Liver (tissue), 8 donors: ENCODE measurements at regions not wholly inside any gene's neighbourhood (a gene's known extent, or its start where the extent isn't known, plus 50 kb on each side); places are given as distances from the start of the nearest gene placed in this dataset.

ENCODE experiments used
- DNase-seq: peaks from one replicate; pipeline ENCODE4 v3.0.0-alpha.2; 2017; ENCODE audit warnings: low spot score
- H3K27ac ChIP-seq, 2 donors: one replicate each; pipeline ENCODE4 v1.7.0; 2013; ENCODE audit warnings: inconsistent platforms in 2 of 2, low read length in 2 of 2, control low read depth in 1 of 2, low read depth in 1 of 2, mild to moderate bottlenecking in 1 of 2
- H3K27me3 ChIP-seq, 4 donors: one replicate each; pipeline versions ENCODE4 v1.6.1 to v1.7.0; 2013; ENCODE audit warnings: low read length in 3 of 4, inconsistent platforms in 1 of 4, mild to moderate bottlenecking in 1 of 4, moderate library complexity in 1 of 4; ENCODE audit not compliant: control insufficient read depth in 4 of 4, insufficient read depth in 4 of 4
- H3K36me3 ChIP-seq, 4 donors: one replicate each; pipeline versions ENCODE4 v1.6.1 to v1.7.0; 2013; ENCODE audit warnings: low read length in 3 of 4, mild to moderate bottlenecking in 3 of 4, low read depth in 1 of 4, moderate library complexity in 1 of 4; ENCODE audit not compliant: control insufficient read depth in 4 of 4, insufficient read depth in 3 of 4
- H3K4me1 ChIP-seq, 4 donors: one replicate each; pipeline versions ENCODE4 v1.6.1 to v1.7.0; 2013; ENCODE audit warnings: low read length in 3 of 4, mild to moderate bottlenecking in 3 of 4, moderate library complexity in 1 of 4; ENCODE audit not compliant: control insufficient read depth in 4 of 4, insufficient read depth in 4 of 4
- H3K4me3 ChIP-seq, 3 donors: one replicate each; pipeline versions ENCODE4 v1.6.1 to v1.7.0; 2013; ENCODE audit warnings: low read length in 3 of 3, control low read depth in 1 of 3, low read depth in 1 of 3, mild to moderate bottlenecking in 1 of 3
- H3K9ac ChIP-seq, 2 donors: one replicate each; pipeline ENCODE4 v1.7.0; 2013; ENCODE audit warnings: low read length in 2 of 2, mild to moderate bottlenecking in 2 of 2, moderate library complexity in 2 of 2, control low read depth in 1 of 2, low read depth in 1 of 2
- H3K9me3 ChIP-seq, 4 donors: one replicate each; pipeline versions ENCODE4 v1.6.1 to v1.7.0; 2013; ENCODE audit warnings: low read length in 3 of 4; ENCODE audit not compliant: control insufficient read depth in 4 of 4
- EGR1 ChIP-seq, 2 donors: IDR thresholded peaks; 2 replicates each; pipeline ENCODE4 v1.6.1; 2016 to 2018; ENCODE audit warnings: antibody characterized with exemption in 2 of 2, low read depth in 2 of 2
- FOXA1 ChIP-seq: IDR thresholded peaks from 2 replicates; pipeline ENCODE4 v1.6.1; 2016; ENCODE audit warnings: antibody characterized with exemption
- FOXA2 ChIP-seq: IDR thresholded peaks from 2 replicates; pipeline ENCODE4 v1.6.1; 2016; ENCODE audit warnings: antibody characterized with exemption
- GABPA ChIP-seq, 2 donors: IDR thresholded peaks in 1 of 2; conservative IDR thresholded peaks in 1 of 2; 2 replicates each; pipeline ENCODE4 v1.6.1; 2016; ENCODE audit warnings: antibody characterized with exemption in 2 of 2, mild to moderate bottlenecking in 1 of 2, moderate library complexity in 1 of 2
- HNF4A ChIP-seq, 2 donors: conservative IDR thresholded peaks; 2 replicates each; pipeline ENCODE4 v1.6.1; 2016; ENCODE audit warnings: antibody characterized with exemption in 2 of 2, mild to moderate bottlenecking in 2 of 2
- RAD21 ChIP-seq, 2 donors: IDR thresholded peaks; 2 replicates each; pipeline ENCODE4 v1.6.1; 2016; ENCODE audit warnings: antibody characterized with exemption in 2 of 2, mild to moderate bottlenecking in 2 of 2
- RXRA ChIP-seq, 2 donors: IDR thresholded peaks; 2 replicates each; pipeline ENCODE4 v1.6.1; 2017 to 2018; ENCODE audit warnings: antibody characterized with exemption in 2 of 2, mild to moderate bottlenecking in 1 of 2
- YY1 ChIP-seq: IDR thresholded peaks from 2 replicates; pipeline ENCODE4 v1.6.1; 2016; ENCODE audit warnings: antibody characterized with exemption, mild to moderate bottlenecking
- WGBS: extraction: QIAGEN DNeasy Blood & Tissue Kit; methylation state at CpG from one replicate; pipeline ENCODE4 v1.1.7; 2013; 5-methylcytosine and 5-hydroxymethylcytosine counted together
- TF ChIP-seq, protein P1 (sequence below): IDR thresholded peaks from 2 replicates; pipeline ENCODE4 v1.6.1; 2016; ENCODE audit warnings: antibody characterized with exemption
- TF ChIP-seq, protein P2 (sequence below): IDR thresholded peaks from 2 replicates; pipeline ENCODE4 v1.6.1; 2016; ENCODE audit warnings: antibody characterized with exemption, mild to moderate bottlenecking
- TF ChIP-seq, protein P3 (sequence below): fragments of 150-350 bp; IDR thresholded peaks from 2 replicates; pipeline ENCODE4 v1.5.1; 2017; ENCODE audit warnings: improper control_type of control experiment, low read depth, low read length; ENCODE audit not compliant: missing input control
- TF ChIP-seq, protein P4 (sequence below): IDR thresholded peaks from 2 replicates; pipeline ENCODE4 v1.6.1; 2016; ENCODE audit warnings: antibody characterized with exemption
- TF ChIP-seq, protein P5 (sequence below): IDR thresholded peaks from 2 replicates; pipeline ENCODE4 v1.6.1; 2016; ENCODE audit warnings: antibody characterized with exemption
- donor health status: healthy.
- donor health status: healthy.
- donor health status: healthy.
- donor health status: healthy.
- donor health status: healthy.

DNA sequence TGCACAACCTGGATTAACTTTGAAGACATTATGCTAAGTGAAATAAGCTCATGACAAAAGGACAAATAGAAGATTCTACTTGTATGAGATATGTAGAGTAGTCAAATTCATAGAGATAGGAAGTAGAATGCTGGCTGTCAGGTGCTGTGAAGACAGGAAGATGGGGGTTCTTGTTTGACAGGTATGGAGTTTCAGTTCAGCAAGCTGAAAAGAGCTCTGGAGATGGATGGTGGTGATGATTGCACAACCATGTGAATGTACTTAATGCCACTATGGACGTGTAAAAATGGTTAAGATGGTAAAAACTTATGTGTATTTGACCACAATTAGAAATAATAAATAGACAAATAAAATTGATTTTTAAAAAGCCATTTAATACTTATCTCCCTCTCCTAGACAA, 169.8 kb upstream of the DUSP10 start:
- Histone ChIP-seq H3K27ac (no peak overlapping the region), H3K9me3 (no peaks in the 10 kb centered on the region), H3K27me3 (no peaks in the 10 kb centered on the region), H3K4me1 (no peaks in the 10 kb centered on the region), H3K36me3 (no peaks in the 10 kb centered on the region), H3K4me3 (no peak overlapping the region), H3K9ac (no peak overlapping the region)
- 84% methylated on average over 1 of the region's 1 CpG for WGBS
- DNase-seq: no peak
- TF ChIP-seq EGR1 (IDR thresholded peaks at IDR 0.05; ENCODE audit: low read depth in 2 of 2): no peak

DNA sequence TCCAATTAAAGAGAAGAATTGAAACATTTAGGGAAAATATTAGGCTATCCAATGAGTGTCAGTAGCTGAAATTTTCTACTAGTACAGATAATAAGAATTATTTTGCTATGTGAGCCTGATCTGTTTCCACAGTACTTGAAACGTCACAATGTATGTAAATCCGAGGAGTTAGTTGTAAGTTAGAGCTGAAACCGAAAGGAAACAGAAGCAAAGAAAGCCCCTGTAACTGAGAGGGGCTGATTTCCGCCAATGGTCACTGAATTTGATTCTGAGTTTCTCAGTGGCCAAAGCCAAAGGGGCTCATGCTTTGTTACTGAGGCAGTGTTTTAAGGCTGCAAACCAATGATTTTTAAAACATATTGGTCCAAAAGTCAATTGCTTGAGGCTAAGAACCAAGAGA, 168.3 kb upstream of the DUSP10 start:
- DNase-seq: no peak
- H3K27me3 ChIP-seq: no peaks in the 10 kb centered on the region
- no peaks in the 10 kb centered on the region for H3K36me3 ChIP-seq
- no peak overlapping the region for H3K9ac ChIP-seq
- no peaks in the 10 kb centered on the region for H3K9me3 ChIP-seq
- 86% methylated on average over 4 of the region's 4 CpGs for WGBS
- no peaks in the 10 kb centered on the region for H3K4me1 ChIP-seq
- no peak for TF ChIP-seq GABPA (IDR thresholded peaks at IDR 0.05 in 1 of 2, conservative IDR thresholded peaks at IDR 0.05 in 1 of 2)
- TF ChIP-seq RXRA (IDR thresholded peaks at IDR 0.05): no peak
- TF ChIP-seq HNF4A (conservative IDR thresholded peaks at IDR 0.05): no peak
- TF ChIP-seq, protein P1, sequence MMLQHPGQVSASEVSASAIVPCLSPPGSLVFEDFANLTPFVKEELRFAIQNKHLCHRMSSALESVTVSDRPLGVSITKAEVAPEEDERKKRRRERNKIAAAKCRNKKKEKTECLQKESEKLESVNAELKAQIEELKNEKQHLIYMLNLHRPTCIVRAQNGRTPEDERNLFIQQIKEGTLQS: no peak
- no peak for TF ChIP-seq EGR1 (IDR thresholded peaks at IDR 0.05; ENCODE audit: low read depth in 2 of 2)
- no peak for TF ChIP-seq YY1
- TF ChIP-seq, protein P2, sequence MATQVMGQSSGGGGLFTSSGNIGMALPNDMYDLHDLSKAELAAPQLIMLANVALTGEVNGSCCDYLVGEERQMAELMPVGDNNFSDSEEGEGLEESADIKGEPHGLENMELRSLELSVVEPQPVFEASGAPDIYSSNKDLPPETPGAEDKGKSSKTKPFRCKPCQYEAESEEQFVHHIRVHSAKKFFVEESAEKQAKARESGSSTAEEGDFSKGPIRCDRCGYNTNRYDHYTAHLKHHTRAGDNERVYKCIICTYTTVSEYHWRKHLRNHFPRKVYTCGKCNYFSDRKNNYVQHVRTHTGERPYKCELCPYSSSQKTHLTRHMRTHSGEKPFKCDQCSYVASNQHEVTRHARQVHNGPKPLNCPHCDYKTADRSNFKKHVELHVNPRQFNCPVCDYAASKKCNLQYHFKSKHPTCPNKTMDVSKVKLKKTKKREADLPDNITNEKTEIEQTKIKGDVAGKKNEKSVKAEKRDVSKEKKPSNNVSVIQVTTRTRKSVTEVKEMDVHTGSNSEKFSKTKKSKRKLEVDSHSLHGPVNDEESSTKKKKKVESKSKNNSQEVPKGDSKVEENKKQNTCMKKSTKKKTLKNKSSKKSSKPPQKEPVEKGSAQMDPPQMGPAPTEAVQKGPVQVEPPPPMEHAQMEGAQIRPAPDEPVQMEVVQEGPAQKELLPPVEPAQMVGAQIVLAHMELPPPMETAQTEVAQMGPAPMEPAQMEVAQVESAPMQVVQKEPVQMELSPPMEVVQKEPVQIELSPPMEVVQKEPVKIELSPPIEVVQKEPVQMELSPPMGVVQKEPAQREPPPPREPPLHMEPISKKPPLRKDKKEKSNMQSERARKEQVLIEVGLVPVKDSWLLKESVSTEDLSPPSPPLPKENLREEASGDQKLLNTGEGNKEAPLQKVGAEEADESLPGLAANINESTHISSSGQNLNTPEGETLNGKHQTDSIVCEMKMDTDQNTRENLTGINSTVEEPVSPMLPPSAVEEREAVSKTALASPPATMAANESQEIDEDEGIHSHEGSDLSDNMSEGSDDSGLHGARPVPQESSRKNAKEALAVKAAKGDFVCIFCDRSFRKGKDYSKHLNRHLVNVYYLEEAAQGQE: no peak
- TF ChIP-seq, protein P3, sequence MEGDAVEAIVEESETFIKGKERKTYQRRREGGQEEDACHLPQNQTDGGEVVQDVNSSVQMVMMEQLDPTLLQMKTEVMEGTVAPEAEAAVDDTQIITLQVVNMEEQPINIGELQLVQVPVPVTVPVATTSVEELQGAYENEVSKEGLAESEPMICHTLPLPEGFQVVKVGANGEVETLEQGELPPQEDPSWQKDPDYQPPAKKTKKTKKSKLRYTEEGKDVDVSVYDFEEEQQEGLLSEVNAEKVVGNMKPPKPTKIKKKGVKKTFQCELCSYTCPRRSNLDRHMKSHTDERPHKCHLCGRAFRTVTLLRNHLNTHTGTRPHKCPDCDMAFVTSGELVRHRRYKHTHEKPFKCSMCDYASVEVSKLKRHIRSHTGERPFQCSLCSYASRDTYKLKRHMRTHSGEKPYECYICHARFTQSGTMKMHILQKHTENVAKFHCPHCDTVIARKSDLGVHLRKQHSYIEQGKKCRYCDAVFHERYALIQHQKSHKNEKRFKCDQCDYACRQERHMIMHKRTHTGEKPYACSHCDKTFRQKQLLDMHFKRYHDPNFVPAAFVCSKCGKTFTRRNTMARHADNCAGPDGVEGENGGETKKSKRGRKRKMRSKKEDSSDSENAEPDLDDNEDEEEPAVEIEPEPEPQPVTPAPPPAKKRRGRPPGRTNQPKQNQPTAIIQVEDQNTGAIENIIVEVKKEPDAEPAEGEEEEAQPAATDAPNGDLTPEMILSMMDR: no peak
- TF ChIP-seq, protein P4, sequence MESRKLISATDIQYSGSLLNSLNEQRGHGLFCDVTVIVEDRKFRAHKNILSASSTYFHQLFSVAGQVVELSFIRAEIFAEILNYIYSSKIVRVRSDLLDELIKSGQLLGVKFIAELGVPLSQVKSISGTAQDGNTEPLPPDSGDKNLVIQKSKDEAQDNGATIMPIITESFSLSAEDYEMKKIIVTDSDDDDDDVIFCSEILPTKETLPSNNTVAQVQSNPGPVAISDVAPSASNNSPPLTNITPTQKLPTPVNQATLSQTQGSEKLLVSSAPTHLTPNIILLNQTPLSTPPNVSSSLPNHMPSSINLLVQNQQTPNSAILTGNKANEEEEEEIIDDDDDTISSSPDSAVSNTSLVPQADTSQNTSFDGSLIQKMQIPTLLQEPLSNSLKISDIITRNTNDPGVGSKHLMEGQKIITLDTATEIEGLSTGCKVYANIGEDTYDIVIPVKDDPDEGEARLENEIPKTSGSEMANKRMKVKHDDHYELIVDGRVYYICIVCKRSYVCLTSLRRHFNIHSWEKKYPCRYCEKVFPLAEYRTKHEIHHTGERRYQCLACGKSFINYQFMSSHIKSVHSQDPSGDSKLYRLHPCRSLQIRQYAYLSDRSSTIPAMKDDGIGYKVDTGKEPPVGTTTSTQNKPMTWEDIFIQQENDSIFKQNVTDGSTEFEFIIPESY: no peak
- no peak overlapping the region for H3K27ac ChIP-seq
- H3K4me3 ChIP-seq: no peak overlapping the region

DNA sequence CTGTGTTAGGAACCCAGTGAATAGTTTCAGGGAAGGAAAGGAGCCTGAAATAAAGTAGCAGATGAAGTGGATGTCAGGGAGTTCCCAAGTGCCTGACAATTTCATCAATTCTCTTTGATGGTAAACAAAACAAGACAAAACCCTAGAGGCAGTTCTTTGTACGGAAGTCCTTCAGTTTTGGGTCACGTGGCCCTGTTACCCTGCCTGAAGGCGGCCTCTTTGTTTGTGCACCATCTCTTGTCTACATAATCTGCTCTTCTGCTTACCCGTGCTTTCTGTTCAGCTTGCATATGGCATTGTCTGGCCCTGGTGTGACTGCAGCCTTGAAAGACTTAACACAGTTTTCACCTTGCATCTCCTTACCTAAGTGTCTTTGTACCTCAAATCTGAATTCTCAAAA, 166.7 kb upstream of the DUSP10 start:
- Histone ChIP-seq H3K27ac (no peak overlapping the region), H3K4me3 (no peak overlapping the region), H3K4me1 (no peaks in the 10 kb centered on the region), H3K36me3 (no peaks in the 10 kb centered on the region), H3K27me3 (no peaks in the 10 kb centered on the region), H3K9ac (no peak overlapping the region), H3K9me3 (no peaks in the 10 kb centered on the region)
- TF ChIP-seq, protein P4: no peak
- TF ChIP-seq FOXA1: no peak
- TF ChIP-seq RAD21 (IDR thresholded peaks at IDR 0.05): no peak
- TF ChIP-seq, protein P5, sequence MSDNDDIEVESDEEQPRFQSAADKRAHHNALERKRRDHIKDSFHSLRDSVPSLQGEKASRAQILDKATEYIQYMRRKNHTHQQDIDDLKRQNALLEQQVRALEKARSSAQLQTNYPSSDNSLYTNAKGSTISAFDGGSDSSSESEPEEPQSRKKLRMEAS: no peak
- TF ChIP-seq FOXA2: no peak
- TF ChIP-seq GABPA (IDR thresholded peaks at IDR 0.05 in 1 of 2, conservative IDR thresholded peaks at IDR 0.05 in 1 of 2): no peak
- TF ChIP-seq, protein P2: no peak
- TF ChIP-seq EGR1 (IDR thresholded peaks at IDR 0.05; ENCODE audit: low read depth in 2 of 2): no peak
- no peak for TF ChIP-seq HNF4A (conservative IDR thresholded peaks at IDR 0.05)
- WGBS: 94% methylated on average over 4 of the region's 4 CpGs
- DNase-seq: no peak
